Left ventricle myocardium inferior (tissue), 1 donor: ENCODE measurements at regions not wholly inside any gene's neighbourhood (a gene's known extent, or its start where the extent isn't known, plus 50 kb on each side); places are given as distances from the start of the nearest gene placed in this dataset.

ENCODE experiments used
- DNase-seq: peaks from one replicate; pipeline ENCODE4 v3.0.0-alpha.2; 2020
- H3K27ac ChIP-seq: fragments of 200-600 bp; replicated peaks from 2 replicates; pipeline ENCODE4 v1.8.0; 2021
- H3K27me3 ChIP-seq: fragments of 200-600 bp; 2 replicates; pipeline ENCODE4 v1.8.0; 2021; ENCODE audit warnings: low read depth
- H3K36me3 ChIP-seq: fragments of 200-600 bp; 2 replicates; pipeline ENCODE4 v1.8.0; 2021
- H3K4me1 ChIP-seq: fragments of 200-600 bp; 2 replicates; pipeline ENCODE4 v1.8.0; 2021
- H3K4me3 ChIP-seq: fragments of 200-600 bp; 2 replicates; pipeline ENCODE4 v1.8.0; 2021; ENCODE audit warnings: mild to moderate bottlenecking, moderate library complexity
- H3K9me3 ChIP-seq: fragments of 200-600 bp; replicated peaks from 2 replicates; pipeline ENCODE4 v1.8.0; 2021
- intact Hi-C: fragments of 100-400 bp; cut with micrococcal nuclease; formaldehyde crosslinking; loops from one replicate; pipeline ENCODE4 v1.11.0; 2022
- TF ChIP-seq, protein P1 (sequence below): fragments of 200-600 bp; IDR thresholded peaks from 2 replicates; pipeline ENCODE4 v1.8.0; 2021; ENCODE audit warnings: antibody characterized with exemption, mild to moderate bottlenecking, borderline replicate concordance
- donor health status: DM: no; HTN: yes; CAD: no; lungs with severe emphysema.

DNA sequence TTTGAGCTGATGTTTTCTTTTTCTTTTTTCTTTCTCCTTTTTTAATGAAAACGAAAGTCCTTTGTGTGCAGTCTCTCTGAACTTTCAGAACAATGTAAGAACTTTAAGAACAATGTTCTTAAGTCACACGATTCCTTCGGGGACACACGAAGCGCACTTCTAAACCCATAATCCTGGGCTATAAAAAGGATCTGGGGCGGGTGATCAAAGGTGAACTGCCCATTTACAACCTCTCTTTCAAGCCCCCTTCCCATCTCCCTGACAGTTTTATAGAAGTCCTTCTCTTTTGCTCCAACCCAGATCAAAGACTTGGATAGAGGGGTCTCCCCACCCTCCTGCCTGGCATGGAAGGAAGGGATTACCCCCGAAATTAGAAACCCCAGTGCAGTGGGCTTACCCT lies 126.8 kb downstream of the BDH1 start:
- DNase-seq = no peak
- TF ChIP-seq, protein P1, sequence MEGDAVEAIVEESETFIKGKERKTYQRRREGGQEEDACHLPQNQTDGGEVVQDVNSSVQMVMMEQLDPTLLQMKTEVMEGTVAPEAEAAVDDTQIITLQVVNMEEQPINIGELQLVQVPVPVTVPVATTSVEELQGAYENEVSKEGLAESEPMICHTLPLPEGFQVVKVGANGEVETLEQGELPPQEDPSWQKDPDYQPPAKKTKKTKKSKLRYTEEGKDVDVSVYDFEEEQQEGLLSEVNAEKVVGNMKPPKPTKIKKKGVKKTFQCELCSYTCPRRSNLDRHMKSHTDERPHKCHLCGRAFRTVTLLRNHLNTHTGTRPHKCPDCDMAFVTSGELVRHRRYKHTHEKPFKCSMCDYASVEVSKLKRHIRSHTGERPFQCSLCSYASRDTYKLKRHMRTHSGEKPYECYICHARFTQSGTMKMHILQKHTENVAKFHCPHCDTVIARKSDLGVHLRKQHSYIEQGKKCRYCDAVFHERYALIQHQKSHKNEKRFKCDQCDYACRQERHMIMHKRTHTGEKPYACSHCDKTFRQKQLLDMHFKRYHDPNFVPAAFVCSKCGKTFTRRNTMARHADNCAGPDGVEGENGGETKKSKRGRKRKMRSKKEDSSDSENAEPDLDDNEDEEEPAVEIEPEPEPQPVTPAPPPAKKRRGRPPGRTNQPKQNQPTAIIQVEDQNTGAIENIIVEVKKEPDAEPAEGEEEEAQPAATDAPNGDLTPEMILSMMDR = no peak
- no peaks in the 10 kb centered on the region for H3K27me3 ChIP-seq
- intact Hi-C loops = no loop called here
- H3K27ac ChIP-seq = no peak overlapping the region
- H3K36me3 ChIP-seq = no peaks in the 10 kb centered on the region
- peaks cover 40% of the 10 kb centered on the region for H3K4me1 ChIP-seq
- H3K9me3 ChIP-seq = no peaks in the 10 kb centered on the region
- no peak overlapping the region for H3K4me3 ChIP-seq

DNA sequence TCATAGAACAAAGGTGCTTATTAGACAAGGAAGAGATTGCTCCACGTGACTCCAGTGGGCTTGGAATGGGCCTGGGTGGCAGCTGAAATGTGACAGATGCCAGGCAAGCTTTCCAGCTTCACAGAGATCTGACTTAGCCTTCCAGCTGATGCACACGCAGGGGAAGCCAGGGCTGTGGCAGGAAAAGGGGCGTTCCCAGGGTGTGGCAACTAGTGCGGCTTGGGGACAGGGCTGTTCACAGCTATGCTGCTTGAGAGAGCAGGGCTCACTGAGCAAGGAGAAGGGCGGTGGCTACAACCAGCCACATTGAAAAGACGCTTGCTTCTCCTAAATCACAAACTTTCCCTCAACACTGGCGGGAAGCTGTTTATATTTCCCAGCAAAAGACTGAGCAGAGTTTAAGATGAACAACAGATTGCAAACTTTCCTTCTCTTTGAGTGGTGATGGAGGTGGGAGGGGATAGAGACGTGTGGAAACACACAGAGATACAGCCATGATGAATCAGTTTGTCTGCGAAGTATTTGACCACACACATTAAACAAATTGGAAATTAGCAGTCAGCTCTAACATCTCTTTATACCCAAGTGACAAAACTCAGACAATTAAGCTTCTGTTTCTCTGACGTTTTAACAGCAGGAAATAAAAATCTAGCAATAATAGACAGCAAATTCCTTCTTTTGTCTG lies 127.5 kb downstream of the BDH1 start:
- peak; percentile 50 for DNase-seq
- Histone ChIP-seq H3K9me3 (no peaks in the 10 kb centered on the region), H3K36me3 (no peaks in the 10 kb centered on the region), H3K27ac (peak overlapping the region; percentile 16), H3K4me1 (peaks cover 40% of the 10 kb centered on the region), H3K4me3 (no peak overlapping the region), H3K27me3 (no peaks in the 10 kb centered on the region)
- TF ChIP-seq, protein P1 = no peak
- intact Hi-C loops = no loop called here

DNA sequence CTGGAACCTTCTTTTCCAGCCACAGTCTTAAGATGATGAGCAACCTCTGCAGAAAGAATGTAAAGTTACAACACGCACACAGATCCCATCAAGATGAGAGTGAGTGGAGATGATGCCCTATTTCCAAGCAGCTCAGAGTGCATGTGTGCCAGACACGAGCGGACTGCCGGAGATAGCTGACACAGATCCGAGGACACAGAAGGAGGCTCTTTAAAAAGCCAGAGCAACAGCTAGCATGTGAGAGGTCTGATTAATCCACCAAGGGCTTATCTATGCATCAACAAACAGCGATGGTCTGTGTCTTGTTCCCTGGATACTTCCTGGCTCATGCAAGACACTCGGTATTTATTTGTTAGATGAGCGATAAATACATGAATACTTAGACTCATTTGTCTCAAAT lies 128.6 kb upstream of the DLG1 start:
- H3K36me3 ChIP-seq = no peaks in the 10 kb centered on the region
- TF ChIP-seq, protein P1 = no peak
- no peaks in the 10 kb centered on the region for H3K9me3 ChIP-seq
- DNase-seq = no peak
- H3K4me3 ChIP-seq = no peak overlapping the region
- intact Hi-C loops = no loop called here
- H3K27me3 ChIP-seq = no peaks in the 10 kb centered on the region
- H3K27ac ChIP-seq = no peak overlapping the region
- peaks cover 36% of the 10 kb centered on the region for H3K4me1 ChIP-seq

DNA sequence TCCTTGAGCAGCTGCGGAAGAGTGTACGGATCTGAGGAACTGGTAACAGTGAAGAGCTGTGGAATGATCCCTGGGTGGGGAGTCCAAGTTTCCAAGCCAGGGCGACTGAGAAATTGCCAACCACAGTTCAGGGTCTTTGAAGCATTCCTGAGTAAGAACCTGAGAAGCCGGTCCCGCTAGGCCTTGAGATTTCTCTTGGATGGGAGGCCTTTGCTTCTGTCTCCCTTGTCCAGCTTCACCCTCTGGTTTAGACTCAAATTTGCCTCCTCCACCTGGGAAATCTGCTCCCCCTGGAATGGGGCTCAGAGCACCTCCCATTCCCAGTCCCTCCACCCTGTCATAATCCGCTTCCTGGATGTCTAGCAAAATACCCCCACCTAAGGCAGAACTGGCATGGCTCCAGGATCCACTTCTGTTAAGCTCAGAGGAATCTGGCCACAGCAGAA lies 127.7 kb upstream of the DLG1 start:
- H3K4me1 ChIP-seq = peaks cover 28% of the 10 kb centered on the region
- no peaks in the 10 kb centered on the region for H3K9me3 ChIP-seq
- H3K4me3 ChIP-seq = no peak overlapping the region
- H3K27me3 ChIP-seq = no peaks in the 10 kb centered on the region
- no peaks in the 10 kb centered on the region for H3K36me3 ChIP-seq
- H3K27ac ChIP-seq = no peak overlapping the region
- no peak for DNase-seq
- intact Hi-C loops = no loop called here
- TF ChIP-seq, protein P1 = no peak

DNA sequence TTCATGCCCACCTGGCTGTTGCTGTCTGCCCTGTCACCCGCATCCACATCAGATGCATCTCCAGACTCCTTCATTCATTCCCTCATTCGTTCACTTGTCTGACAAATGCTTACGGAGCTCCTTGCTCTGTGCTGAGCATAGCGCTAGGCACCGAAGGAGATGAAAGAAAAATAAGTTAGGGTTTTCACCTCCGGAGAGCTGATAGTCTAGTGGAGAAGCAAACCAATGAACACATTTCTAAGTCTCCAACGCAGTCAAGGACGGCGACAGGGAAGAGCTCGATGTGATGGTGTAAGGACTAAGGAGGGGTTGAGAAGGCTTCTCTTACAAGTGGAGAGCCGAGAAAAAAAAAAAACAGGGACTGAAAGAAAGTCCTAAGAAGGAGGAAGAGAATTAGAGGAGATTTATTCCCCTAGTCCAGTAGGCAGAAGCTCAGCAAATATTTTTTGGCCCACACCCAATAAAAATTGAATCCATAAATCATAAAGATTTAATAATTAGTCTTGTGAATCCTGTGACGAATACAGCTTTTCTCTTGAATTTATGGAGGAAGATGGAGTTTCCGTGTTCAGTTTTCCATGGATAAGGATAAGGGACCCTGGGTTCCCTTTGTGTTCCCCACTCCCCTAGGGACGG lies 127.2 kb upstream of the DLG1 start:
- TF ChIP-seq, protein P1 = no peak
- Histone ChIP-seq H3K27ac (no peak overlapping the region), H3K4me1 (peaks cover 28% of the 10 kb centered on the region), H3K4me3 (no peak overlapping the region), H3K27me3 (no peaks in the 10 kb centered on the region), H3K36me3 (no peaks in the 10 kb centered on the region), H3K9me3 (no peaks in the 10 kb centered on the region)
- no peak for DNase-seq
- intact Hi-C loops = no loop called here
